ENCODE measurements at regions not wholly inside any gene's neighbourhood (a gene's known extent, or its start where the extent isn't known, plus 50 kb on each side); places are given as distances from the start of the nearest gene placed in this dataset.

DNA sequence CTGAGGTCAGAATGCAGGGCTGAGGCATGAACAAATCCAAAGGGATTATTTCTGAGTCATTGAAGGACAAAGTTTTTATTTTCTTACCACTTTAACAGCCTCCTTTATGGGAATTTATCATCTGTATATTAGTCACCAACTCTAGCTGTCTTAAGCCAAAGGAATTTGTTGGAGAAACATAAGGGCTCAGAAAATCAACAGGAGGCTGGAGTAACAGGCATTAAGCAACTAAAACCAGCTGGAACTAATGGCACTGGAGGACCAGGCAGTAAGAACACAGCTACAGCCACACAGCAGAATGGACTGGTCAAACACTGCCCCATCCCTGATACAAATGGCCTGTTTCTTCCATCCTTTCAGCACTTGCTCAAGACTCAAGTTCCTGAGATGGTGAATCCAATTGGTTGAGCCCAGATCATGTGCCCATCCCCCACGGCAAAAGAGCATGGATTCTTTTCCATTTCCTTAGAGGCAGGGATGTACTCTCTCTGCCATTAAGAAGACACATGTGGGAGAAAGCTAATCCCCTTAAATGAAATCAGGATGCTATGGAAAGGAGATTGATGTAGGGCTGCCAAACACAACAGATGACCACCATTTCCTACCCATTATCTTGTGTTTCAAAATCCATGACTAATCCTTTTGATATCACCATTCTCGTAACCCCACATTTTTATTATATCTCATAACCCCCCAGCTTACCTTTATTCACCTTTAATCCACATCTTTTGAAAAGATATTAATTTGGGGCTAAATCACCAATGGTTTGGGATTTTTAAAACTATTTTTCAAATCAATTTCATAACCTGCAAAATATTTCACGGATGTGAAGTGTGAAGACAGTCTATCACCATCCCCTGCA, 157.0 kb upstream of the FNDC3A start:
- TF ChIP-seq CTCF (IDR thresholded peaks at IDR 0.05 in 4 of 5, conservative IDR thresholded peaks at IDR 0.05 in 1 of 5) = no peak
- no peak for TF ChIP-seq POLR2A (IDR thresholded peaks at IDR 0.05)
